ENCODE measurements at regions not wholly inside any gene's neighbourhood (a gene's known extent, or its start where the extent isn't known, plus 50 kb on each side); places are given as distances from the start of the nearest gene placed in this dataset.

- Histone ChIP-seq H3K4me3 (no peak overlapping the region), H3K27me3 (no peaks in the 10 kb centered on the region), H3K36me3 (no peaks in the 10 kb centered on the region), H3K9me3 (no peaks in the 10 kb centered on the region), H3K4me1 (no peaks in the 10 kb centered on the region), H3K27ac (replicated peaks in 1 of 4) (no peak overlapping the region)
- TF ChIP-seq CTCF (IDR thresholded peaks at IDR 0.05), result no peak
- TF ChIP-seq EP300 (IDR thresholded peaks at IDR 0.05), result no peak
- TF ChIP-seq POLR2AphosphoS5 (IDR thresholded peaks at IDR 0.05), result no peak
- TF ChIP-seq POLR2A (IDR thresholded peaks at IDR 0.05; ENCODE audit: low read depth), result no peak
- no peak for DNase-seq (ENCODE audit: extremely low spot score)
- 65% methylated on average over 2 of the region's 2 CpGs for WGBS
- intact Hi-C loops (cut with DNase I), result no loop called here
These were observed 580.5 kb upstream of the MARCKS start for GRCh38 chr6:113276601-113277000.

- no peak overlapping the region for H3K27ac ChIP-seq (replicated peaks in 1 of 4)
- H3K4me1 ChIP-seq, result no peaks in the 10 kb centered on the region
- H3K36me3 ChIP-seq, result no peaks in the 10 kb centered on the region
- no peaks in the 10 kb centered on the region for H3K27me3 ChIP-seq
- TF ChIP-seq POLR2A (IDR thresholded peaks at IDR 0.05; ENCODE audit: low read depth) (no peak), POLR2AphosphoS5 (IDR thresholded peaks at IDR 0.05) (no peak), EP300 (IDR thresholded peaks at IDR 0.05) (no peak), CTCF (IDR thresholded peaks at IDR 0.05) (no peak)
- no peaks in the 10 kb centered on the region for H3K9me3 ChIP-seq
- H3K4me3 ChIP-seq, result no peak overlapping the region
- no peak for DNase-seq (ENCODE audit: extremely low spot score)
- intact Hi-C loops (cut with DNase I), result no loop called here
- 82% methylated on average over 1 of the region's 1 CpG for WGBS
These were observed 580.0 kb upstream of the MARCKS start for GRCh38 chr6:113277111-113277510.

GRCh38 chr6:113281014-113281413 is 576.1 kb upstream of the MARCKS start:
- no peak for TF ChIP-seq POLR2A (IDR thresholded peaks at IDR 0.05; ENCODE audit: low read depth)
- no peak for TF ChIP-seq POLR2AphosphoS5 (IDR thresholded peaks at IDR 0.05)
- TF ChIP-seq CTCF (IDR thresholded peaks at IDR 0.05), result no peak
- TF ChIP-seq EP300 (IDR thresholded peaks at IDR 0.05), result no peak
- H3K4me3 ChIP-seq, result no peak overlapping the region
- no peak for DNase-seq (ENCODE audit: extremely low spot score)
- no peak overlapping the region for H3K27ac ChIP-seq (replicated peaks in 1 of 4)
- H3K27me3 ChIP-seq, result no peaks in the 10 kb centered on the region
- no peaks in the 10 kb centered on the region for H3K4me1 ChIP-seq
- H3K9me3 ChIP-seq, result no peaks in the 10 kb centered on the region
- H3K36me3 ChIP-seq, result no peaks in the 10 kb centered on the region
- intact Hi-C loops (cut with DNase I), result no loop called here

GRCh38 chr6:113281431-113281830 is 575.7 kb upstream of the MARCKS start:
- no peaks in the 10 kb centered on the region for H3K36me3 ChIP-seq
- WGBS, result 84% methylated on average over 1 of the region's 1 CpG
- DNase-seq (ENCODE audit: extremely low spot score), result no peak
- intact Hi-C loops (cut with DNase I), result no loop called here
- no peak for TF ChIP-seq POLR2AphosphoS5 (IDR thresholded peaks at IDR 0.05)
- no peak for TF ChIP-seq CTCF (IDR thresholded peaks at IDR 0.05)
- TF ChIP-seq POLR2A (IDR thresholded peaks at IDR 0.05; ENCODE audit: low read depth), result no peak
- no peak for TF ChIP-seq EP300 (IDR thresholded peaks at IDR 0.05)
- no peaks in the 10 kb centered on the region for H3K4me1 ChIP-seq
- H3K9me3 ChIP-seq, result peaks cover 0 to 1% (median under 1%) of the 10 kb centered on the region in 4 donors
- no peaks in the 10 kb centered on the region for H3K27me3 ChIP-seq
- no peak overlapping the region for H3K27ac ChIP-seq (replicated peaks in 1 of 4)
- no peak overlapping the region for H3K4me3 ChIP-seq

GRCh38 chr6:113287396-113287795 is 569.7 kb upstream of the MARCKS start:
- no peaks in the 10 kb centered on the region for H3K27me3 ChIP-seq
- no peak overlapping the region for H3K27ac ChIP-seq (replicated peaks in 1 of 4)
- 94% methylated on average over 2 of the region's 2 CpGs for WGBS
- DNase-seq (ENCODE audit: extremely low spot score), result no peak
- intact Hi-C loops (cut with DNase I), result no loop called here
- H3K9me3 ChIP-seq, result peaks cover 0 to 9% (median 3%) of the 10 kb centered on the region in 4 donors
- peaks cover 0 to 7% (median 0%) of the 10 kb centered on the region in 4 donors for H3K4me1 ChIP-seq
- TF ChIP-seq POLR2A (IDR thresholded peaks at IDR 0.05; ENCODE audit: low read depth), result no peak
- no peak overlapping the region for H3K4me3 ChIP-seq
- H3K36me3 ChIP-seq, result no peaks in the 10 kb centered on the region
